HCT116 (cell line): ENCODE measurements at regions not wholly inside any gene's neighbourhood (a gene's known extent, or its start where the extent isn't known, plus 50 kb on each side); places are given as distances from the start of the nearest gene placed in this dataset.

ENCODE experiments used
- ATAC-seq: fragments of 200-7000 bp; cut with Tn5 transposase; 2 replicates; pipeline ENCODE4 v1.9.1; 2020; ENCODE audit warnings: mild to moderate bottlenecking, moderate library complexity
- BruUV-seq: library from RNA; stranded (reverse); fragments of 400-500 nt; replicated peaks from 2 replicates; lab custom pipeline; 2021; lab: Mats Ljungman, UMichigan
- CTCF ChIA-PET: fragments of 300-600 bp; sonication (Branson Sonifier 250); formaldehyde crosslinking; loops from one replicate; lab custom pipeline; 2021; ENCODE audit warnings: antibody characterized with exemption; lab: Charles Lee
- POLR2A ChIA-PET: fragments of 300-600, 350-600 bp; sonication (Branson Sonifier 250); formaldehyde crosslinking; loops from one replicate; lab custom pipeline; 2021; ENCODE audit warnings: antibody characterized with exemption; lab: Charles Lee
- RAD21 ChIA-PET, 2 experiments: fragments of 300-600 bp; sonication (Branson Sonifier 250); formaldehyde crosslinking; loops; one replicate each; lab custom pipeline; 2023; ENCODE audit warnings: low total read pairs in 2 of 2; ENCODE audit not compliant: uncharacterized antibody in 2 of 2, unreplicated experiment in 2 of 2, low non-redundant PET in 1 of 2; lab: Charles Lee
- DNase-seq: peaks from one replicate; pipeline ENCODE4 v3.0.0-alpha.2; 2010; ENCODE audit warnings: low read depth, low spot score
- H2AFZ ChIP-seq: fragments of 200-600 bp; shearing (Covaris generic), sonication (generic); 2 replicates; pipeline ENCODE4 v1.6.1; 2017; ENCODE audit warnings: low read depth, mixed run types, mixed read lengths, antibody characterized with exemption, low read length; ENCODE audit not compliant: poor library complexity, severe bottlenecking
- H3K27ac ChIP-seq: 2 replicates; pipeline ENCODE4 v1.5.1; 2012; ENCODE audit warnings: low read depth, low read length
- H3K27me3 ChIP-seq: fragments of 200-600 bp; sonication (generic); 2 replicates; pipeline ENCODE4 v1.6.1; 2016; ENCODE audit warnings: mixed run types, low read length, mixed read lengths; ENCODE audit not compliant: insufficient read depth
- H3K36me3 ChIP-seq, 2 experiments: fragments of 200-500 bp in 1 of 2; fragments of 200-600 bp in 1 of 2; sonication (Bioruptor generic) in 1 of 2; sonication (generic) in 1 of 2; 2 replicates each; pipeline versions ENCODE4 v1.5.1 to v1.6.1; 2014 to 2016; ENCODE audit warnings: low read length in 2 of 2, inconsistent platforms in 1 of 2, mixed read lengths in 1 of 2, mixed run types in 1 of 2; ENCODE audit not compliant: insufficient read depth in 2 of 2, control insufficient read depth in 1 of 2
- H3K4me1 ChIP-seq, 2 experiments: fragments of 200-600 bp in 1 of 2; sonication (generic) in 1 of 2; 2 replicates each; pipeline versions ENCODE4 v1.5.1 to v1.6.1; 2012 to 2017; ENCODE audit warnings: low read length in 2 of 2, inconsistent platforms in 1 of 2, mild to moderate bottlenecking in 1 of 2, mixed read lengths in 1 of 2, mixed run types in 1 of 2, moderate library complexity in 1 of 2; ENCODE audit not compliant: insufficient read depth in 2 of 2, control insufficient read depth in 1 of 2
- H3K4me2 ChIP-seq: fragments of 200-600 bp; sonication (generic); 2 replicates; pipeline ENCODE4 v1.6.1; 2017; ENCODE audit warnings: mixed run types, low read length, mixed read lengths
- H3K4me3 ChIP-seq, 2 experiments: fragments of 200-600 bp in 1 of 2; sonication (generic) in 1 of 2; replicated peaks in 1 of 2; 2 replicates each; pipeline ENCODE4 v1.5.1; 2011 to 2016; ENCODE audit warnings: low read length in 2 of 2, control low read depth in 1 of 2, low read depth in 1 of 2, mild to moderate bottlenecking in 1 of 2, mixed read lengths in 1 of 2, mixed run types in 1 of 2
- H3K79me2 ChIP-seq: fragments of 200-600 bp; sonication (generic); 2 replicates; pipeline ENCODE4 v1.6.1; 2017; ENCODE audit warnings: mild to moderate bottlenecking, mixed run types, low read length, moderate library complexity, mixed read lengths; ENCODE audit not compliant: insufficient read depth
- H3K9ac ChIP-seq: fragments of 200-600 bp; sonication (generic); 2 replicates; pipeline ENCODE4 v1.6.1; 2016; ENCODE audit warnings: low read length, mixed read lengths
- H3K9me2 ChIP-seq: fragments of 200-600 bp; sonication (generic), shearing (Covaris generic); 2 replicates; pipeline ENCODE4 v1.6.1; 2017; ENCODE audit warnings: mixed run types, mild to moderate bottlenecking, moderate library complexity; ENCODE audit not compliant: insufficient read depth
- H3K9me3 ChIP-seq, 2 experiments: fragments of 200-500 bp in 1 of 2; fragments of 200-600 bp in 1 of 2; sonication (Bioruptor generic) in 1 of 2; sonication (generic) in 1 of 2; 2 replicates each; pipeline ENCODE4 v1.6.1; 2014 to 2017; ENCODE audit warnings: low read length in 2 of 2, mixed read lengths in 2 of 2, inconsistent platforms in 1 of 2, low read depth in 1 of 2, mild to moderate bottlenecking in 1 of 2, mixed run types in 1 of 2, moderate library complexity in 1 of 2; ENCODE audit not compliant: control insufficient read depth in 1 of 2, insufficient read depth in 1 of 2
- H4K20me1 ChIP-seq: fragments of 200-600 bp; sonication (generic), shearing (Covaris generic); 2 replicates; pipeline ENCODE4 v1.6.1; 2017; ENCODE audit warnings: mixed run types, mild to moderate bottlenecking, moderate library complexity; ENCODE audit not compliant: insufficient read depth
- CBX3 ChIP-seq: IDR thresholded peaks from 2 replicates; pipeline ENCODE4 v1.6.1; 2012; ENCODE audit warnings: low read depth
- EGR1 ChIP-seq: IDR thresholded peaks from 2 replicates; pipeline ENCODE4 v1.6.1; 2012; ENCODE audit warnings: low read depth
- ELF1 ChIP-seq: IDR thresholded peaks from 2 replicates; pipeline ENCODE4 v1.6.1; 2012; ENCODE audit warnings: low read depth, borderline replicate concordance
- EZH2 ChIP-seq: fragments of 200-600 bp; sonication (generic); IDR thresholded peaks from 2 replicates; pipeline ENCODE4 v1.6.1; 2017; ENCODE audit warnings: antibody characterized with exemption, mixed run types
- FOSL1 ChIP-seq: IDR thresholded peaks from 2 replicates; pipeline ENCODE4 v1.6.1; 2012; ENCODE audit warnings: low read depth
- MAX ChIP-seq: IDR thresholded peaks from 2 replicates; pipeline ENCODE4 v1.6.1; 2012
- POLR2A ChIP-seq: IDR thresholded peaks from 2 replicates; pipeline ENCODE4 v1.7.0; 2011; ENCODE audit warnings: borderline replicate concordance; ENCODE audit not compliant: insufficient read depth, insufficient read length; ENCODE audit errors: extremely low read depth
- POLR2AphosphoS5 ChIP-seq: IDR thresholded peaks from 2 replicates; pipeline ENCODE4 v1.6.1; 2011; ENCODE audit warnings: mild to moderate bottlenecking, low read depth, low read length, moderate library complexity
- RAD21 ChIP-seq: IDR thresholded peaks from 2 replicates; pipeline ENCODE4 v1.6.1; 2012; ENCODE audit warnings: low read depth, mild to moderate bottlenecking
- SIN3A ChIP-seq: IDR thresholded peaks from 2 replicates; pipeline ENCODE4 v1.6.1; 2012; ENCODE audit warnings: low read depth
- SRF ChIP-seq: IDR thresholded peaks from 2 replicates; pipeline ENCODE4 v1.6.1; 2012; ENCODE audit warnings: low read depth
- intact Hi-C: fragments of 100-400 bp; cut with micrococcal nuclease; formaldehyde crosslinking; loops from 2 replicates; pipeline ENCODE4 v1.10.0; 2022
- TF ChIP-seq, protein P1 (sequence below): IDR thresholded peaks from 2 replicates; pipeline ENCODE4 v1.6.1; 2012

GRCh38 chrX:125742811-125743210 is 423.1 kb downstream of the TEX13C start:
- RAD21 ChIA-PET, result no interaction called here
- Histone ChIP-seq H3K9ac (no peak overlapping the region), H3K4me1 (no peaks in the 10 kb centered on the region), H3K36me3 (no peaks in the 10 kb centered on the region), H4K20me1 (no peaks in the 10 kb centered on the region), H3K4me2 (no peak overlapping the region), H2AFZ (no peak overlapping the region), H3K79me2 (no peaks in the 10 kb centered on the region), H3K9me2 (no peaks in the 10 kb centered on the region), H3K4me3 (no peak overlapping the region), H3K27ac (no peak overlapping the region), H3K27me3 (no peaks in the 10 kb centered on the region), H3K9me3 (no peaks in the 10 kb centered on the region)
- ATAC-seq, result no peak
- intact Hi-C loops, result no loop called here
- no peak for TF ChIP-seq ELF1
- TF ChIP-seq SRF, result no peak
- TF ChIP-seq EZH2, result no peak
- no peak for TF ChIP-seq SIN3A
- TF ChIP-seq POLR2AphosphoS5, result no peak
- no peak for TF ChIP-seq MAX
- TF ChIP-seq, protein P1, sequence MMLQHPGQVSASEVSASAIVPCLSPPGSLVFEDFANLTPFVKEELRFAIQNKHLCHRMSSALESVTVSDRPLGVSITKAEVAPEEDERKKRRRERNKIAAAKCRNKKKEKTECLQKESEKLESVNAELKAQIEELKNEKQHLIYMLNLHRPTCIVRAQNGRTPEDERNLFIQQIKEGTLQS, result no peak
- TF ChIP-seq EGR1, result no peak
- TF ChIP-seq POLR2A, result no peak
- no peak for TF ChIP-seq RAD21
- no peak for DNase-seq
- BruUV-seq, result no TSS peak
- CTCF ChIA-PET, result no interaction called here
- POLR2A ChIA-PET, result no interaction called here

DNA sequence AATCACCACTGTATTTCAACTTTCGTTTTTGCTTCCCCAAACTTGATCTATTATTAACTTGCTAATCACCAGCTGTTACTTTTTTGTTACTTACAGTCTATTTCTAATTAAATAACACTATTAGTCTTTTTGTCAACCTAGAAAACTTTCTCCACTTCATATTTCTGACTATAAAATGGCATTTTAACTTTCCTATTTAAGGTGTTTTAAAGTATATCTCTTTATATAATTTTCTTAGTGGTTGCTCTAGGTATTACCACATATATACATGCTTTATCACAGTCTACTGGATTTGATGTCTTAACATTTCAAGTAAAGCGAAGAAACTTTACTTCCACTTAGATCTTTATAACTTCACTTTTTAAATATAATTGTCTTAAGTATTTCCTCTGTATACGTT is 421.2 kb downstream of the DCAF12L2 start:
- Histone ChIP-seq H3K36me3 (no peaks in the 10 kb centered on the region), H2AFZ (no peak overlapping the region), H3K4me1 (no peaks in the 10 kb centered on the region), H3K9me2 (no peaks in the 10 kb centered on the region), H3K79me2 (no peaks in the 10 kb centered on the region), H3K27me3 (no peaks in the 10 kb centered on the region), H3K4me2 (no peak overlapping the region), H3K9ac (no peak overlapping the region), H4K20me1 (no peaks in the 10 kb centered on the region), H3K9me3 (no peaks in the 10 kb centered on the region), H3K4me3 (no peak overlapping the region), H3K27ac (no peak overlapping the region)
- intact Hi-C loops, result no loop called here
- BruUV-seq, result no TSS peak
- ChIA-PET RAD21 (no interaction called here), CTCF (no interaction called here), POLR2A (no interaction called here)
- ATAC-seq (no peak), DNase-seq (no peak)
- no peak for TF ChIP-seq POLR2A
- no peak for TF ChIP-seq CBX3
- no peak for TF ChIP-seq FOSL1
- no peak for TF ChIP-seq EZH2
